ENCODE measurements at regions not wholly inside any gene's neighbourhood (a gene's known extent, or its start where the extent isn't known, plus 50 kb on each side); places are given as distances from the start of the nearest gene placed in this dataset.

DNA sequence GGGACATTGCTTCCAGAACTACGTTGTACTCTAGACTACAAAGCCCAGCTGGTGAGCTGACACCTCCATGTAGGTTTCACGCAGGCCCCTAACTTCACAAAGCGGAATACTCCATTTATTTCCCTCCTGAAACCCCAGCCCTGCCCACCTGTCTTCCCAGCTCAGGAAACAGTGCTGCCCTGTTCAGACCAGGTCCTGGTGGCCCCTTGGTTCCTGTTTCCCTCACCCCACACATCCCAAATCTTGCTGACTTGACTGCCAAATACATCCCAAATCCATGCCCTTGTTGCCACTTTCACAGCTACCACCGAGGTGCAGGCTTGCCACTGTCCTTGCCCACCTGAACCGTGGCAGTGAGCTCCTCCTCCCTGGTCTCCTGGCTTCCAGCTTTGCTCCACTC, 113.1 kb upstream of the PTPN1 start:
- no peak for DNase-seq

DNA sequence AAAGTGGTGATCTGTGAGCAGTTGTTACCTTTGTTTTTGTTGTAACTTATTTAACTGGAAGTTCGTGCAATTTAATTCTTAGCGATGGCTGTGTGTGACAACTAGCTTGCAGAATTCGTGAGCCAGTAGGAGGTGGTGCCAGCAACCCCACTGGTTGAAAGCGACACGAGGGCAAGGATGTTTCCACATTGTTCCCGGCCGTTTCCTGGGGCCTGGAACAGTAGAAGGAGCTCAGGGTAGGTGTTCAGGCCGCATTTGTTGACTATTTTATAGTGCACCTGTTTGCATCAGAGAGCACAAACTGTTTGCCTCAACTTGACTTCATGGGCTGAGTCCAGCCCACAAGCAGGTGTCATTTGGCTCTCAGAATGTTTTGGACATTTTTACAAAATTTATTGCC, 112.1 kb upstream of the PTPN1 start:
- DNase-seq, result no peak

DNA sequence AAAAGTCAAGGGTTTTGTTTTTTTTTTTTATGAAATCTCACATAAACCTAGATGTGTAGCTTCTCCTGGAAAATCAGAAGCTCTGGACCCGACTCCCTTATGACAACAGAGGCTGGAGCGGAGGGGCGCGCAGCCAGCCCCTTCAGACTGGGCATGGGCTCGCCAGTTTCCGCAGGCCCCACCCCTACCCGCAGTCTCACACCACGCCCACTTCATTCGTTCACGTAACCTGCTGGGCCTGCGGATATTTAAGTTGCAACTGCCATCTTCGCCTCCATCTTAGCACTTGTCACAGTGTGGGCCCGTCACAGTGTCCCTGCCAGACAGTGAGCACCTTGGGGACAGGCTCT, 111.7 kb upstream of the PTPN1 start:
- DNase-seq, result no peak

DNA sequence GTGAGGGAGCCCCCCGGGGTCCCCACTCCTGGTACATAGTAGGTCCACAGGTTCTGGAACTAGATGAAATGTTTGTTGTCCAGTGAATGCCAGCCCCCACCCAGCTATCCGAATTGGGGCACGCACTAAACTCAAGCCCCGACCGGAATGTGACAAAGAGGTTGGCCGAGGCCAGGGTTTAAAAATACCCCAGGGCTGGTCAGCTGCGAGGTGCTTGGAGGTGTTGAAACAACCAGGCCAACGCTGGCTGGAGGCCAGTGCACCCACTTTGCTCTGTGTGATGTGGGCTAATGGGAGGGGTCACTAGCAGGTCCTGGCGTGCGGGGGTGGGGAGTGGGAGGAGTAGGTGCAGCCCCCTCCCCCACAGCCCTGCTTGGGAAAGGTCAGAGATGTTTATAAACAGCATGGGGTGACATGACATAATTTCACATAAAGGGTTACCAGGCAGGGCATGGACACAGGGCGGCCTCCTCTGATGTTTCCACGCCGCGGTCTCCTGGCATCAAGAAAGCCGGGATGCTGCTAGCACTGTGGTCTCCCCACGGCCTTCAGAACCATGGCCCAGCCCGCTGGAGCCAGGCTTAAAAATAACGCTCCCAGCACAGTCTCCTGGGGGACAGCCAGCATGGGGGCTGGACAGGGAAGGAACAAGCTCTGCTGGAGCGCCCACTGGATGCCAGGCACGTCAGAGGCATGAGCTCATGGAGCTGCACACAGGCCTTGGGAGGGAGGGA, 111.2 kb upstream of the PTPN1 start:
- DNase-seq, result no peak

DNA sequence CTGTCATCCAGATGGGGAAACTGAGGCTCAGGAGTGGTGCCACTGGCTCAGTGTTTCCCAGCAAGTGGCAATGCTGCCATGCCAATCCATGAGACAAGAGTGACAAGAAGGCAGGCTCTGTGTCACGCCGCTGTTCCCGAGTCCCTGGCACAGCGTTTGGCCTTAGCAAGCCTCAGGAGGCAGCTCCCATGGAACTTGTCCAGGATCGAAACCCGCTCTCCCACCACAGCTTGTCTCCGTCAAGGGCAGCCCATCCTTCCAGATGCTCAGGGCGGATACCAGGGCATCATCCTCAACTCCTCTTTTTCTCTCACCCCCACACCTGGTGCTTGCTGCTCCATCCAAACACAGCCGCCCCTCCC, 110.6 kb upstream of the PTPN1 start:
- no peak for DNase-seq

DNA sequence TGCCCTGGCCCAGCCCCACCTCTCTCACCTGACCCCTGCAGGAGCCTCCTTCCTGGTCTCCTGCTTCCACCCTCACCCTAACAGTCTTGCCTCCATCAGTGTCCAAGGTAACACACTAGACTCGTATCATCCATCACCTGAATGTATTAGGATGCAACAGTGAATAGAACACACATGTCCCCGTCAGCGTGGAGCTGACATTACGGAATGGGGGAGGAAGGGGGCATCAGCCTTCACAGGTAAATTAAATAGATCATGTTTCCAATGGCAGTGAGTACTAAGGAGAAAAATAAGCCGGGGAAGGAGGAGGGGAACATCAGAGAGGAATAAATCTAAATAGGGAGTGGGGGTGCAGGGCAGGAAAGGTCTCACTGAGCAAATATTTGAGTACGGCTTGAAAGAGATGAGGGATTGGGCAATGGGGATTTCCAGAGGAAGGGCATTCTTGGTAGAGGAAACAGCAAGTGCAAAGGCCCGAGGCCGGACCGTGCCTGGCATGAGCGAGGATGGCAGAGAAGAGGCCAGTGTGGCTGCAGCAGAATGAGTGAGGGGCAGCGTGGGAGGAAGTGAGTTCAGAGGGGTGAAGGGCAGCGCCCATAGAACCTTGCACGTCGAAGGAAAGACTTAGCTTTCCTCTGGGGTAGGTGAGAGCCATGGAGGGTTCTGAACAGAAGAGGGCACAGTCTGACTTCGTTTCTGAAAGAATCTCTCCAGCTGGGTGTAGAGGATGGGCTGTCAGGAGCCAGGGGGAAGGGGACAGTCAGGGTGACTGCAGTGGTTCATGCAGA, 110.1 kb upstream of the PTPN1 start:
- DNase-seq, result no peak

DNA sequence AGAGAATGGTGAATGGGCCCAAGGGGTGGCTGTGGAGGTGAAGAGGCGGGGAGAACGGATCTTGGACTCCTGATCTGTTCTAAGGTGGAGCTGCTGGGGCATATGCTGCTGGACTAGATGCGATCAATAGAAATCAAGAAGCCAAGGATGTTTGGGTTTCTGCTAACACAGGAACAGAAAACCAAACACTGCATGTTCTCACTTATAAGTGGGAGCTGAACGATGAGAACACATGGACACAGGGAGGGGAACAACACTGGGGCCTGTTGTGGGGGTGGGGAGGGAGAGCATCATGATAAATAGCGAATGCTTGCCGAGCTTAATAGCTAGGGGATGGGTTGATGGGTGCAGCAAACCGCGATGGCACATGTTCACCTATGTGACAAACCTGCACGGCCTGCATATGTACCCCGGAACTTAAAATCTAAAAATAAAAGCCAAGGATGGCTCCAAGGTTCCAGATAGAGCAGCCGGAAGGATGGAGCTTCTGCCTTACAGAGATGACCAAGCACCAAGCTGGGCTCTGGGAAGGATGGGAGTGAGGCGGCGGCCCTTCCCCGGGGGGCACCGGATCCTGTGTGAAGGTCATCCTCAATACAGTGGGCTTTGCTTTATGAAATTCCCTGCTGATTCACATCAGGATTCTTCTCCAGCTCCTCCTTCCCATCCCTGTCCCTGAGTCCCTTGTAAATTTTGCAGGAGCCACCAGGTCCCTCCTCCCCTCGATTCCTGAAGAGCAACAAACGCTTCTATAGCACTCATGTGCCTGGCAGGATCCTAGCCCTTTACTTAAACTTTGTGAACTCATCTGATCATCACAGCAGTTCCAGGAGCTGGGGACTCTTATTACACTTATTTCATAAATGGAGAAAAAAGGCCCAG, 109.2 kb upstream of the PTPN1 start:
- DNase-seq, result no peak

DNA sequence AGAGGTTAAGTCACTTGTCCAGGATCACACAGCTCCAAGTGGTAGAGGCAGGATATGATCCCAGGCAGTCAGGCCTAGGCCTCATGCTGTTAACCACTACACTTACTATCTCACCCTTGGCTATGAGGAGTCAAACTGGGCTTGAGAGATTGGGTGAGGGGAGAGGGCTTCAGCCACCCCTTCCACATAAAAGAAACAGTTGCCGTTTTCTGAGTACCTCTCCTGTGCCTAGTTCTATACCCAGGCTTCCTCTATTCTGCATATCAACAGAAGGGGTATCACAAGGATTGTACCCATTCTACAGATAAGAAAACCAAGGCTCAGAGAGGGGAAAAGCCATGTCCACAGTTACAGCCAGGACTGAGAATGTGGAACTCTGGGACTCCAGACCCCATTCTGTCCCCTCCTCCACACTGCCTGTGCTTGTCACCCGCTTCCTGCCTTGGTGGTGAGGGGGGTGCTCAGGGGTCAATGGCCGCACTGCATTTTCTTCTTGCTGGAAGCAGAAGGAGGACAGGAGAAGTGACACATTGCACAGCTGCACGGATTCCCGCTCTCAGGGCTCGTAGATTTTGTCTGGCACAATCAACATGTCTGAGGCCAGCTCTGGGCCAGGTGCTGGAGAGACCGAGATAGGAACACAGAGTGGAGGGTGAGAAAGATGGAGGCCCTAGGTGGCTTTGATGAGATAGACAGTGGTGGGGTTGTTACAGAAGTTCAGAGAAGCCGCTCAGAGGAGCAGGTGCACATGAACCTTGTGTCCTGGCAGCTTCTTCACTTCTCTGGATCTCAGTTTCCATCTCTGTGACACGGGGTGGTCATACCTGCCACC, 108.4 kb upstream of the PTPN1 start:
- DNase-seq, result no peak

DNA sequence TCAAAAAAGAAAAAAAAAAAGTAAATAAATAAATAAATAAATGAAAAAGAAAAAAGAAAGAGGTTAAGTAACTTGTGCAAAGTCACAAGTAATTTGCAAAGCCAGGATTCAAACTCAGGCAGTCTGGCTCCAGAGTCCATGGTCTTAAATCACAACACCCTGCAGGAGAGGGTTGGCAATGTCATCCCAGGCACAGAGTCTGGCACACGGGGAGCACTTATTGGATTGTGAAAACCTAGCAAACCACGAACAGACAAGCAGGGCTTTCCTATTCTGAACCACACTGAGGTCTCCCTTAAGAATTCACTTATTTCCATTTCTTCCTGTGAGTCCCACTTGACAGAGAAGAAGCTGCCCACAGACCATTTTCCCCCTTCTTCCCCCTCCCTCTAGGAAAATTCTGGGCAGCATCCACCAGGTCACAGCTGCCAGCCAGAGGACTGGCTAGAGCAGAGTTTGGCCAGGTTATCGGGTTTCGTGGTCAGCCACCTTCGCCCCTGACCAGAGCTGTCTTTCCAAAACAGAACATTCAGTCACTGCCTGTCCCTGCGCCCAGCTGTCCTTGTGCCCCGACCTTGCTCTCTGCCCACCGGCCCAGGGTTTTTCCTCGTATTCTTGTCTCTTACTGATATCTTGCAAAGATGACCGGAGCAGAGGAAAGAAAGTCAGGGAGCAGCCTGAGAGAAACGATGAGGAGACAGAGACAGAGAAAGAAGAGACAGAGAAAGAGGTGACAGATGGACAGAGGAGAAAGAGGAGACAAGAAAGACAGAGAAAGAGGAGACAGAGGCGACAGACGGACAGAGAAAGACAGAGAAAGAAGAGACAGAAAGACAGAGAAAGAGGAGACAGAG, 106.4 kb upstream of the PTPN1 start:
- no peak for DNase-seq

DNA sequence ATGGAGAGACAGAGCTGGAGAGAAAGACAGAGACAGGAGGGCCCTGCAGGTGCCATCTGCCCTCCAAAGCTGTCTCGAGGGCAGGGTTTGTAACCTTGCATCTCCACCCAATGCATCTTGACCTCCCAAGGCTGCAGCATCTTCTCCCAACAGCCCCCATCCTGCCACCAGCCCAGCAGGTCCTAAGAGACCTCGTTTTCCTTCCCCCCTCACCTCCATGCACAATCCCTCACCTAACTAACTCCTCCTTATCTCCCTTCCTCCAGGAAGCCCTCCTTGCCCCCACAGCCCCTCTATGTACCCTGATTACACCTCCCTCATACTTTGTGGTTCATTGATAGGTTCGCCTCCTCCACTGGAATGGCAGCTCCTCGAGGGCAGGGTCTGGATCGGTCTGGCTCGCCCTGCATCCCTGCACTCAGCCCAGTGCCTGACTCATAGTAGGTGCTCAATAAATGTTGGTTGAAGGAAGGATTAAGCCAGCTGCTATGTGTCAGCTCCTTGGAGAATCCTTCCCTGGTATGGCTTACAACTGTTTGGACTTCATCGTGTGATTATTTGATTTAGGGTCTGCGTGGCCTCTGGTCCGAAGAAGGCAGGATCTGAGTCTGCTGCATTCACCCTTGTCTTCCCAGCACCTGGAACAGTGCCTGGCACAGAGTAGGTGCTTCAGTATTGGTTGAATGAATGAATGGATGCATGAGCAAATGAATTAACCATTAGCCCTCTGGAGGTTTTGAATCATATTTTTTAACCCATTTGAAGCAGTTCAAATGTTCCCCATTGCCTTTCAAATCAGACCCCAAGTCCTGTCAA, 105.6 kb upstream of the PTPN1 start:
- no peak for DNase-seq

DNA sequence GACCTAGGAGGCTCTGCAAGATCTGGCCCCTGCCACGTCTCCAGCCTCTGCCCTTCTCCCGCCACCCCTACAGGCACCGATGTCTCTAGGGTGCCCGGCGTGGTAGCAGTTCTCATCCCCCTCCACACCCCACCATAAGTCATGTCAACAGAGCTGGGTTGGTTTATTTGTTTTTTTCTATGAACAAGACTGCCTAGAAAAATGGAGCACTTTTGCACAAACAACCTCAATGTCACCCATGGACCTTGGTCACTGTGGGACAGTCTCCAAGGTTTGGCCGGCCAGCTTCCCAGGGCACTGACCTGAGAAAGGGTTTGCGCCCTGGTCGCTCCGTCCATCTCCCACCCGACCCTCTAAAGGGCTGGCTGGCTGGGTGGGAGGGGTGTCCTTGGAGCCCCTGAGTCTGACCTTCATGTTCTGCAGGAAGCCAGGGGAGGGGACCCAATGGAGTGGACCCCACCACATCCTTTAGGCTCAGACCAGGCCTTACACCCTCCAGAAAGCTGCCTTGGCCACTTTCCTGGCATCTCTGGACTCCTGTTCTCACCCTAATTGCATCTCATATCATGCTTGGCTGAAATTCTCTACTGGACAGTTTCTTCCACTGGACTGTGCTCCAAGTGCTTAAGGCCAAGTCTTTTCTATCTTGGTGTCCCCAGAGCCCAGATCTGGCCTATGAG, 104.8 kb upstream of the PTPN1 start:
- DNase-seq, result no peak

DNA sequence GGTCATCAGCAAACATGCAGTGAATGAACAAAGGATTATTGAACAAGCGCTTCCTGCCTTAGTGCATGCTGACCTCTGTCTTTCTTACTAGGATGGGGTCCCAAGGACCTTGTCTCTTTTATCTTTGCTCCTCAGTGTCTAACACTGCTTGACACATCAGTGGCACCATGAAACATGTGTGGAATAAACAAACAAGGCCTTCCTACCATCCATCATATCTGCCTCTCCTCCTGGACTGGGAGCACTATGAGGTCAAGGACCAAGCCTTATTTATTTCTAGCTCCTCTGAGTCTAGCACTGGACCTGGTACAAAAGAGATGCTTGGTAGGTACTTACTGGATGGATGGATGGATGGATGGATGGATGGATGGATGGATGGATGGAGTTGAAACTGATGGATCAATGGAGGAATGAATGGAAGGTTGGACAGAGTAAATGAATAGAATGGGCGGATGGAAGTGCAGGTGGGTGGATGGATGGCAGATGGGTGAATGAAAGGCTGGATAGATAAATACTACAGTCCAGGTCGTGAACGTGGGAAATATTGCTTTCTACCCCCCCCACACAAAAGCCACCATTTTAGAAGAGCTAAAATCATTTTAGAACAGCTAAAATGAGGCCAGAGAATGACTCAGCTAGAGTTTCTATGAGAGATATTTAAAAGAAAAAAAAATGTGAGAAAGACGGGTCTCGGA, 104.1 kb upstream of the PTPN1 start:
- DNase-seq, result no peak

DNA sequence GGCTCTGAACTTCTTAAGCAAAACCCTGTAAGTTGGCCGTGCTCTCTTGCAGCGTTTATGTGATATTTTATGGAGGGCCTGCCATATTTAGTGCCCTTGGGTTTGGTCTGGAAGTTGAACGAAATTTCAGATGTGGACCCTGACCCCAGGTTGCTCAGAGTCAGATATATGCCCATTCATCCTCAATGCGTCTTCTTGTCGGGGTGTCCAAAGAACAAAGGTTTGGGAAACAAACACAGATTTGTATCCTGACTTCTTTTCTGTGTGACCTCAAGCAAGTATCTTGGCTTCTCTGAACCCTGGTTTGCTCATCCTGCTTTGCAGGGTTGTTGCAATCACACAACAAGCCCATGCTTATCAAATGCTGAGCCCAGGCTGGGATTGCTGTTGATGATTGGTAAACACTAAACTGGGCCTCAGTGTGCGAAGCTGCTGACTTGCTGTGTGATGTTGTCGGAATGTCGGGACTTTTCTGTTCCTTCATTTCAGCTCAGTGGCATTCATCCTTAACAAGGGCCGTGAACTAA, 103.5 kb upstream of the PTPN1 start:
- DNase-seq, result no peak

DNA sequence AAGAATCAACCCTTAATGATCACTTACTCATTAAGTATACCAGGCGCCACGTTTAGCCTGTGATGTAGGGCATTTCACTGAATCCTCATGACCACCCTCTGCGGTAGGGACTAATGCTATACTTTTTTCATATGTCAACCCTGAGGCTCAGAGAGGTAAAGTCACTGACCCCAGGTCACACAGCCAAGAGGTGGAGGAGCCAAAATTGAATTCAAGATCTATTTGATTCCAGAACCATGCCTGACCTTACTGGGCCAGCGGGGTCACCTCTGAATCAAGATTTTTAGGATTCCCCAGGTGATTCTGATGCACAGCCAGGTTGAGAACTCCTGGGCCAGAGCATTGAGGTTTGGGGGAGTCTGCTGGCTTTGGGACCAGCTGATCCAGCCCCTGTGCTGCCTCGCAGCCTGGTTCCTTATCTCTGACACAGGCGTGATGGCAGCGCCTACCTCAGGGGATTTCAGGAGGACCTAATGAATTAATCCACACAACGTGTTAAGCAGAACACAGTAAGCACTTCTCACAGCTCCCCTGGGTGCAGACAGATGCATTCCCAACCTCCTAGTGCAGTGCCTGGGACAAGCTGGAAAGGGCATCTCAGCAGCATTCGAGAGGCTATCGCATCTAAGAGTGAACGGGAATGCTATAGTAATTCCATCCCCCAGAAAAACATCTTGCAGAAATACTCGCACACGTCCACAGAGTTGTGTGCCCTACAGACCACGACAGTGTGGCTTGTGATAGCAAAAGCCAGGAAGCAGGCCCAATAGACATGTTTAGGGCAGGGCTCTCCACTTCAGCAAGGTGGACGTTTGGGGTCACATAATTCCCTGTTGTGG, 101.4 kb upstream of the PTPN1 start:
- DNase-seq, result no peak

DNA sequence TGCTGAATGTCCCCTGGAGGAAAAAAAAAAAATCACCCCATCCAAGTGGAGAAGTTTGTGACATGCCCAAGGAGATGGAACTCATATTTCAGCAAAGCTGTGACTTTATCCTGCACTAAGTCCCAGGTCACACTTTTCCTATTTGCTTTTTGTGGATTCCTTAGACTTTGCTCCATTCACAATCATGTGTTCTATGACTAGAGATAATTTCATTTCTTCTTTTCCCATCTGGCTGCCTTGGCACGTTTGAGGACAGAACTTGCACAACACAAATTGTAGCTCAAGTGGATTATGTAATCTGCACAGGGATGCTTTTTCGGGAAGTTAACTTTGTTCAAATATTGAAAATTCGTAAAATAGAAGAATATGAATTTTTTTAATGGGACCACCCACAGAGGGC, 100.7 kb upstream of the PTPN1 start:
- DNase-seq, result no peak

DNA sequence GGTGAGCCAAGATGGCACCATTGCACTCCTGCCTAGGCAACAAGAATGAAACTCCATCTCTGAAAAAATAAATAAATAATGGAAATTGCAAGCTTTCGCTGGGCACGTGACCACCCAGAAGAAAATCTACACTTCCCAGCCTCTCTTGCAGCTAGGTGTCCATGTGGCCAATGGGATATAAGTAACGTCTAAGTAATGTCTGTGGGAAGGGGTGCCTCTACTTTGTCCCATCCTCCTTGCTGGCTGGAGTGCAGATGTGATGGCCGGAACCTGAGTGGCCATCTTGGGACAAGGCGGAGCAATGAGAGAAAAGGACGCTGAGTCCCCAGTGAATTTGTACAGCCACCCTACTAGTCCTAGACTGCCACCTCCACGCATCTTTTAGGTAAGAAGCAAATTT, 99.8 kb upstream of the PTPN1 start:
- DNase-seq, result no peak

DNA sequence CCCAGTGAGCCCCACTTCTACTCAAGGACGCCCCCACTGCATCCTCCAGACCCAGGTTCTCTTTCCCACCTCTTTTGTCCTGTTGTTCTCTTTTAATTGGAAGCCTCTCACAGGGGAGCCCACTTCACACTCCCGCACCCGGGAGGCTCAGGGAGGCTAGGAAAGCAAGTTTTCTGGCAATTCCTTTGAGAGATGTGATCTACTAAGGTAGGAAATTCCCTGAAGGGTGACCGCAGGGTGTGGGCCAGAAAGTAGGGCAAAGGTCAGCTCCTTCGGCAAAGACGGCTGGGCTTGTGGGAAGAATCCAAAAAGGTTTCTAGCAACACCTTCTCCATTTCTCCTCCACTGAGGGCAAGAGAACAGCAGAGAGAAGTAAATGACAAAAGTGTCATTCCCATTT, 98.1 kb upstream of the PTPN1 start:
- no peak for DNase-seq

DNA sequence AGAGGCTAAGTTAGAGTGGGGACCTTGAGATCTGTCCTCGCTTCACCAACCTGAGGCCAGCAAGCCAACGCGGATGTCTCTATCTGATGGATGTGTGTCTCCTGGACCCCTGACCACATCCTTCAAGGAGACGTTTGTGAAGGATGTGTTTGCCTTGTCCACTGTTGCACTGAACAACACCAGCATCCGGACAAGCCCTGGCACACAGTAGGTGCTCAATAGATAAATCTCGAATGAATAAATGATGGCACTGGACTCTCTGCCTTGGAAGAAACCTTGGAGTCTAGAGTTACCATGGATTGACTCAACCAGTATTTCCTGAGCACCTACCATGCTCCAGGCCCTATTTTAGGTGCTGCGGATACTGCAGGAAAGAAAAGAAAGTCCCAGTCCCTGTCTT, 97.7 kb upstream of the PTPN1 start:
- no peak for DNase-seq

DNA sequence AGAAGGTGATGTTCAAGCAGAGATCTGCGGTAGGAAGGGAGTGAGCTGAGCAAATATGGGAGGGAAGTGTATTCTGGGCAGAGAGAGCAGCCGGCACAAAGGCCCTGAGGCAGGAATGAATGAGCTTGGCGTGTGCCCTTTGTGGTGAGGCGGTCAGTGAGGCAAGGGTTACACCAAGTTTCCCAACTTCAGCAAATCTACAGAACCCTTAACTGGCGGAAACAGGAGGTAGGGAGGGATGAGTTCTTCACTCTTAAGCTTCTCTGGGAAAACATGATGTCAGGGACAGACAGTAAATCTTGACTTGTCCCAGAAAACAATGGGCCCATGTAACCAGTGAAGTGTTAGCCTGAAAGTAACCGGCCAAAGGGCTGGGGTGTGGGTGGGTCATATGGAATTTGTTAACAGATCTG, 97.1 kb upstream of the PTPN1 start:
- DNase-seq, result no peak
